ENCODE measurements at regions not wholly inside any gene's neighbourhood (a gene's known extent, or its start where the extent isn't known, plus 50 kb on each side); places are given as distances from the start of the nearest gene placed in this dataset.

GRCh38 chrX:98207947-98208346 lies 1324.2 kb downstream of the RPA4 start:
- dilution Hi-C loops (cut with HindIII; ENCODE audit: low sequenced_read_pairs, unreplicated experiment) (no loop called here), intact Hi-C loops (cut with micrococcal nuclease) (no loop called here), in situ Hi-C loops (cut with MboI; ENCODE audit: low sequenced_read_pairs) (no loop called here)
- no peak overlapping the region for H2BK120ac ChIP-seq (ENCODE audit: low read depth, low read length)
- H3K4me2 ChIP-seq (ENCODE audit: low read depth, low read length) = no peak overlapping the region
- ChIA-PET CTCF (no interaction called here), POLR2A (ENCODE audit: unreplicated experiment) (no interaction called here)
- no peaks in the 10 kb centered on the region for H3K9me1 ChIP-seq (ENCODE audit: insufficient read depth, low read length)
- no peaks in the 10 kb centered on the region for H4K20me1 ChIP-seq (ENCODE audit: insufficient read depth, low read length)
- no peak overlapping the region for H2BK15ac ChIP-seq (ENCODE audit: low read depth, low read length)
- ATAC-seq (ENCODE audit: low read depth) = no peak
- no peak overlapping the region for H3K56ac ChIP-seq (ENCODE audit: extremely low read depth, insufficient read depth, low read length)
- H3K9me3 ChIP-seq (ENCODE audit: control insufficient read depth, insufficient read depth, low read length) = no peaks in the 10 kb centered on the region; the same call in 1 of the 2 replicates
- H3K27ac ChIP-seq (ENCODE audit: insufficient read depth, low read length) = no peak overlapping the region
- no peak overlapping the region for H3K14ac ChIP-seq (replicated peaks; ENCODE audit: low read depth, low read length)
- H3K4me1 ChIP-seq (ENCODE audit: control insufficient read depth, insufficient read depth, low read length) = no peaks in the 10 kb centered on the region
- DNase-seq = no peak
- no peak overlapping the region for H4K91ac ChIP-seq (ENCODE audit: insufficient read depth, low read depth, low read length)
- H3K9ac ChIP-seq (ENCODE audit: low read depth, low read length) = no peak overlapping the region
- H3K27me3 ChIP-seq (ENCODE audit: control insufficient read depth, insufficient read depth, low read length) = no peaks in the 10 kb centered on the region
- no peak overlapping the region for H3K4me3 ChIP-seq (ENCODE audit: insufficient read depth, low read depth, low read length)
- WGBS, 2 experiments (ENCODE audit: extremely low coverage in 2 of 2, insufficient read length in 1 of 2) = no CpG with 5 or more reads among the region's 3 CpGs
- H2AFZ ChIP-seq (replicated peaks; ENCODE audit: low read length, poor library complexity) = no peak overlapping the region
- no peak overlapping the region for H4K8ac ChIP-seq (ENCODE audit: low read depth in 2 of 2, low read length in 2 of 2)
- no peak overlapping the region for H3K23ac ChIP-seq (ENCODE audit: low read depth, low read length)
- H3K36me3 ChIP-seq (ENCODE audit: control insufficient read depth, insufficient read depth, low read length) = no peaks in the 10 kb centered on the region
- no peak for TF ChIP-seq RCOR1 (IDR thresholded peaks at IDR 0.05; ENCODE audit: insufficient replicate concordance, low read length)
- TF ChIP-seq ELK1 (IDR thresholded peaks at IDR 0.05; ENCODE audit: borderline replicate concordance, low read depth, low read length) = no peak
- no peak for TF ChIP-seq MAFK (IDR thresholded peaks at IDR 0.05; ENCODE audit: low read depth, low read length)
- no peak for TF ChIP-seq RFX5 (IDR thresholded peaks at IDR 0.05; ENCODE audit: low read depth, low read length)
- TF ChIP-seq SMC3 (IDR thresholded peaks at IDR 0.05; ENCODE audit: low read depth, low read length) = no peak
- TF ChIP-seq USF2 (IDR thresholded peaks at IDR 0.05; ENCODE audit: low read depth, low read length) = no peak
- H3K18ac ChIP-seq (ENCODE audit: low read depth, low read length) = no peak overlapping the region
- H4K5ac ChIP-seq (ENCODE audit: low read depth, low read length) = no peak overlapping the region
- no peaks in the 10 kb centered on the region for H3K79me1 ChIP-seq (ENCODE audit: low read depth in 1 of 2, low read length in 2 of 2)
- no peak overlapping the region for H3K4ac ChIP-seq (ENCODE audit: low read depth, low read length)
- H2BK5ac ChIP-seq (ENCODE audit: low read depth, low read length, poor library complexity, severe bottlenecking) = no peak overlapping the region
- no TSS peak for BruUV-seq (replicated peaks)
- no peak overlapping the region for H2AK5ac ChIP-seq (ENCODE audit: low read depth, low read length)
- no peak overlapping the region for H2BK20ac ChIP-seq (ENCODE audit: low read depth, low read length)
- H2AK9ac ChIP-seq (replicated peaks; ENCODE audit: low read depth, low read length, poor library complexity) = no peak overlapping the region
